ENCODE measurements at regions not wholly inside any gene's neighbourhood (a gene's known extent, or its start where the extent isn't known, plus 50 kb on each side); places are given as distances from the start of the nearest gene placed in this dataset.

GRCh38 chr9:656926-657568 is 184.4 kb upstream of the DMRT1 start:
- no peak for TF ChIP-seq POLR2AphosphoS5 (IDR thresholded peaks at IDR 0.05; ENCODE audit: low read depth, low read length)
- no peak for TF ChIP-seq TAF1 (IDR thresholded peaks at IDR 0.05; ENCODE audit: borderline replicate concordance, low read depth, low read length)
- no peak for TF ChIP-seq POLR2A (IDR thresholded peaks at IDR 0.05; ENCODE audit: low read depth, low read length)
